Cardiac septum (tissue), 1 donor: ENCODE measurements at regions not wholly inside any gene's neighbourhood (a gene's known extent, or its start where the extent isn't known, plus 50 kb on each side); places are given as distances from the start of the nearest gene placed in this dataset.
"Not testable (repeated sequence)": the region's sequence is repeated elsewhere in the genome, so short reads cannot be mapped to it uniquely, and the experiment has no call there.

ENCODE experiments used
- DNase-seq: peaks from one replicate; pipeline ENCODE4 v3.0.0-alpha.2; 2020; ENCODE audit warnings: low spot score
- intact Hi-C: fragments of 100-400 bp; cut with DNase I; formaldehyde crosslinking; loops from one replicate; pipeline ENCODE4 v1.14.0; 2022
- donor health status: DM: no; HTN: no; CAD: no.

- DNase-seq: no peak
- intact Hi-C loops: no loop called here
These were observed 307.3 kb downstream of the RAPGEF2 start for GRCh38 chr4:159410076-159410777.

- intact Hi-C loops: no loop called here
- DNase-seq: no peak
These were observed 308.0 kb downstream of the RAPGEF2 start for GRCh38 chr4:159410891-159411290.

GRCh38 chr4:159413306-159413943 is 310.5 kb downstream of the RAPGEF2 start:
- DNase-seq: no peak
- intact Hi-C loops: no loop called here

- no peak for DNase-seq
- intact Hi-C loops: no loop called here
These were observed 311.4 kb downstream of the RAPGEF2 start for GRCh38 chr4:159414305-159414704.

- intact Hi-C loops: no loop called here
- no peak for DNase-seq
These were observed 313.2 kb downstream of the RAPGEF2 start for GRCh38 chr4:159416073-159416472.

- DNase-seq: no peak
- intact Hi-C loops: no loop called here
These were observed 314.1 kb downstream of the RAPGEF2 start for GRCh38 chr4:159416996-159417395.

- DNase-seq: no peak
- intact Hi-C loops: no loop called here
These were observed 317.5 kb downstream of the RAPGEF2 start for GRCh38 chr4:159420162-159421057.

GRCh38 chr4:159421058-159421419 is 318.2 kb downstream of the RAPGEF2 start:
- intact Hi-C loops, DNase-seq: not testable (repeated sequence)

GRCh38 chr4:159422019-159422418 is 319.1 kb downstream of the RAPGEF2 start:
- intact Hi-C loops: no loop called here
- DNase-seq: no peak

GRCh38 chr4:159422626-159423025 is 319.7 kb downstream of the RAPGEF2 start:
- intact Hi-C loops: no loop called here
- DNase-seq: no peak

- no peak for DNase-seq
These were observed 322.9 kb downstream of the RAPGEF2 start for GRCh38 chr4:159425737-159426305.

GRCh38 chr4:159428293-159428692 is 325.4 kb downstream of the RAPGEF2 start:
- no peak for DNase-seq
- intact Hi-C loops: loop anchor here (5.0 kb wide), 1 partner anchor 81 kb away; no protein-coding TSS in a partner anchor

More at GRCh38 chr4:159425737-159426305, 322.9 kb downstream of the RAPGEF2 start:
- intact Hi-C loops: loop anchor here (5.0 kb wide), 1 partner anchor 79 kb away; no protein-coding TSS in a partner anchor

- DNase-seq: no peak
- intact Hi-C loops: loop anchor here (5.0 kb wide), 1 partner anchor 82 kb away; no protein-coding TSS in a partner anchor
These were observed 326.3 kb downstream of the RAPGEF2 start for GRCh38 chr4:159428975-159429692.

GRCh38 chr4:159429693-159430035 is 326.8 kb downstream of the RAPGEF2 start:
- intact Hi-C loops: loop anchor here (5.0 kb wide), 1 partner anchor 82 kb away; no protein-coding TSS in a partner anchor
- DNase-seq: no peak

- intact Hi-C loops: no loop called here
- no peak for DNase-seq
These were observed 328.0 kb downstream of the RAPGEF2 start for GRCh38 chr4:159430896-159431295.

GRCh38 chr4:159432436-159432835 is 329.6 kb downstream of the RAPGEF2 start:
- DNase-seq: no peak
- intact Hi-C loops: no loop called here

- DNase-seq: no peak
- intact Hi-C loops: no loop called here
These were observed 330.5 kb downstream of the RAPGEF2 start for GRCh38 chr4:159433337-159433736.

GRCh38 chr4:159434114-159434870 is 331.4 kb downstream of the RAPGEF2 start:
- intact Hi-C loops: no loop called here
- no peak for DNase-seq

GRCh38 chr4:159434871-159435241 is 332.0 kb downstream of the RAPGEF2 start:
- DNase-seq: no peak
- intact Hi-C loops: no loop called here
